GM18499 (cell line): ENCODE measurements at regions not wholly inside any gene's neighbourhood (a gene's known extent, or its start where the extent isn't known, plus 50 kb on each side); places are given as distances from the start of the nearest gene placed in this dataset.

Experiments used
- ATAC-seq: cut with Tn5 transposase; IDR thresholded peaks from one replicate; pipeline ENCODE4 v1.9.1; 2021; ENCODE audit warnings: moderate number of reproducible peaks; ENCODE audit not compliant: insufficient read depth, unreplicated experiment

DNA sequence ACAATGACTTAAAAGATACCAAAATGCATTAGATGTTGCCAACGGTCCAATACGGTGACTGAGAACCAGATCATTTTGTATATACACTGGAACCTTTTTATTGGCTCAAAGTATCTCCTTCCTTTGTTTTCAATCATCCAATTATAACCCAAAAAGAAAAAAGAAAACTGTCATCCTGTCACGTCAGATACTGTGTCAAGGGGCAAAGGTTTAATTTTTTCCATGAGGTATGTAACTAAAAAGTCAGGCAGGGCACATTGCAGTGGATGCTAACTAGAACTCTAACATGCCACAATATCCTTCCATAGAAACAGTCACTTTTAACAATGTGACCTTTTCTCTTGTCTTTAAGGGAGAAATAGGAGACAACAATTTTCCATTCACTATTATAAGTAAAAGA lies 267.6 kb upstream of the NEBL start:
- no peak for ATAC-seq

DNA sequence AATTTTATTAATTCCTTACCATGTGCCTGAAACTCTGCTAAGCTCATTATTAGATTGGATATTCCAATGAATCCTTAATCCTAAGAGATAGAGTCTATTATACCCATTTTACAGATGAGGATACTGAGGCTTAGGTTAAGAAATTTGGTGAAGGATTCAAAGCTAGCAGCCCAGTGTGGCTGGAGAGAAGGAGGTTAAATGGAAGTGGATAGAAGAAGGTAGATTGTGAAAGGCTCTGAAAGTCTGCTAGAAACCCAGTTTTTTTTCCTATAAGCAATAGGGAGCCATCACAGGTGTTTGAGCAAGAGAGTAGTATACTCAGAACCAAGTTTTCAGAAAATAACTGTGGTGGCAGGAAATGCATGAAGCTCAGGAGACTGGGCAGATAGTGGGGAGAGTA lies 265.8 kb upstream of the NEBL start:
- no peak for ATAC-seq

DNA sequence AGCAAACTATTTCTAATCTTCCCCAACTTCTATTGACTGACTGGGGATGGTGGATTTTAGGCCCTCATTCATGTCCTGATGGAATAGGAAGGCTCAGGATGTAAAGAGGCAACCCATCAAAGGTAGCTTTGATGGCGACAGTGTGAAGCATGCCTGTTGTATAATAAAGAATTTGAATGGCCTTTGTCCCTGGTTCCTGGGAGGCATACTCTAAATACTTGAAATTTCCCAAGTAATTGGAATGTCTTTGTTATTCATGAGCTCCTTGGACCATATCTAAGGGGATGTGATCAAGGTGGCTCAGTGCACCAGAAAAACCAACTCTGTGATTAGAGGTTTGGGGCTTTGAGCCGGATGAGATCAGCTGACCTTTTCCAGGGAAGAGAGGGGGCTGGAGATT lies 264.5 kb upstream of the NEBL start:
- no peak for ATAC-seq

DNA sequence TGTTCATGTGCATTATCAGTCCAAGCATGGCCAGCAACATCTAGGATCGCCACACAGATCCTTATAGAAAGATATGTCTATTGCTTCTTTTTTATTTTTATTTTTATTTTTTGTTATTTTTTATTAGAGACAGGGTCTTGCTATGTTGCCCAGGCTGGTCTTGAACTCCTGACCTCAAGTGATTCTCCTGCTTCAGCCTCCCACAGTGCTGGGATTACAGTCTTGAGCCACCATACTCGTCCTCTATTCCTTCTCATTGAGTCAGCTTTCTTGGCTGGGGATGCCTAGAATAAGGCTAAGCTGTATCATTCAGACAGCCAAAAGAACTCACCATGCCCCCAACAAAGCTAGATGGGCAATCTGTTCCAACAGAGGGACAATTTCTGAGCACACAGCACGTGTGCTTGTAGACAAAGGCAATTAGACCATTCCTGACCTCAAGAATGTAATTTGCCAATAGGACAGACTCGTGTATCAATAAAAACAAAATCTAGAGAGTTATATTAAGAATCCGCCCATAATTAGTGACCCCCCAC lies 264.0 kb upstream of the NEBL start:
- no peak for ATAC-seq

DNA sequence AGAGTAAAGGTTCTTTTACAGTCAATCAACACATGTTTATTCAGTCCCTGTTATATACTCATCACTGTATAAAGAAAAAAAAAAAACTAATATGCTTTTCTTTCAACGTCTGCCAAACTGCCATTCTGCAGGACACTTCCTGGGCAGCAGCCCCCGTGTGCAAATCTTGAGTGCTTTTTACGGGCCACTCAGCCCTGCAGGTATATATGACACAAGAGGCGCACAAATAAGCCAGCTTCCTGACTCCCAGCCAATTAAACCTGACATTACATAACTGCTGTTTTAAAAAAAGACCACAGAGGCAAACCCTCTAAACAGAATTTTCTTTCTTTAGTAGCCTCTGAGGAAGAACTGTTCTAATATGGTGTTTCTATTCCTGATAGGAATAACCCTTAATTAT lies 263.0 kb upstream of the NEBL start:
- no peak for ATAC-seq

DNA sequence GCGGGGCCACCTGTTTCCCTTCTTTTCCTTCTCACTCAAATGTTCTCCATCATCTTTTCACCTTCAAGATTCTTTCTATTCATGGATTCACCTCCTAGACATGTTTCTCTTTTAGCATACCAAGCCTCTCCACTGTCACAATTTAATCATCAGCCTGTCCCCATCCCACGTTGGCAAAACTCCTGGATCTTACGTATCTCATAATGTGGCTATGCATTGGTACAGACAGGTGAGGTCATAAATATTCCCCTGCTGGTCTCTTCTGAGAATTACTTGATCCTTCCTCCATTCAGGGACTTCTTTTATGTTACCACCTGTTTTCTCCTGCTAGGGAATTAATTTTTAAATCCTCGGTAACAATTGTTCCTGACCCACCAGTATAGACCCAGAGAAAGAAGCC lies 262.6 kb upstream of the NEBL start:
- ATAC-seq = no peak

DNA sequence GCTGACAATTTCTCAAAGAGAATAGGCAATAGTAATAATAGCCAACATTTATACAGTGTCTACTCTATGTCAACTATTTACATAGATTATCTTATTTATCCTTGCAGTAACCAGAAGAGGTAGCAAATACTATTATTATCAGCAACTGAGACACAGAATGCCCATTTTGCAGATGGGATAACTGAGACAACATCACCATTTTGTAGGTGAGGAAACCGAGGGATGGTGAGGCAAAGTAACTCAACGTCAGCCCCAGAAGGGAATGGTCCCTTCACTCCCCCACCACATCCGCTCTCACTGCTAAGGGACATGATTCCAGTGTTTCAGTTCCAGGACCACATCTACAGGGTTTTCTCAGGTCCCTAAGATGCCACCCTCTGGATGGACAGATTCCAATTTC lies 261.2 kb upstream of the NEBL start:
- no peak for ATAC-seq

DNA sequence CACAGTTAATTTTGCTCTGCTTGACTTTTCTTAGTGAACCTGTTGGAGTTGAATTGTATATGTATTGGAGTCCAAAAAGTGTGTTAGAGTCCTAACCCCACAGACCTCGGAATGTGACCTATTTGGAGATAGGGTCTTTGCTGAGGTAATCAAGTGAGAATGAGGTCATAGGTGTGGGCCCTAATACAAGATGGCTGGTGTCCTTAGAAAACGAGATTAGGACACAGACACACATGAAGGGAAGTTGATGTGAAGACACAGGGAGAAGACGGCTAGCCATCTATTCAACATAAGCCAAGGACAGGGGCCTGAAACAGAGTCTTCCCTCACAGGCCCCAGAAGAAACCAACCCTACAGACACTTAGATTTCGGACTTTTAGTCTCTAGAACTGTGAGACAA lies 260.6 kb upstream of the NEBL start:
- no peak for ATAC-seq

DNA sequence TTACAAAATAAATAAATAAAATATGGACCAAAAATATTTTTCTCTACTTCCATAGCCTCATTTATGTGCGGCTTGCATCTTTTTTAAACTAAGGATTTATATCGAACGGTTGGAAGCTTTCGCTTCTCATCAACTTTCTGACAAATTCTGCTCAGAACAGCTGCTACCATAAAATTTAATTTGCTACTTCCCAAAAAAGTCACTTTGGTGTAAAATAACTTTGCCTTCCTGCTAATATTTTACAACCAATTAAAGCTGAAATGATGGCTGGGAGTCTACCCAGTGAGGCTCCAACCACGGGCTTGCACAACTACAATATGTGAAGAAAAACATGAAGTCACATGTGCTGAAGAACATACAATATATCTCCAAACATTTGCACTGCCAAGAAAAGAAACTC lies 253.1 kb upstream of the NEBL start:
- ATAC-seq = no peak

DNA sequence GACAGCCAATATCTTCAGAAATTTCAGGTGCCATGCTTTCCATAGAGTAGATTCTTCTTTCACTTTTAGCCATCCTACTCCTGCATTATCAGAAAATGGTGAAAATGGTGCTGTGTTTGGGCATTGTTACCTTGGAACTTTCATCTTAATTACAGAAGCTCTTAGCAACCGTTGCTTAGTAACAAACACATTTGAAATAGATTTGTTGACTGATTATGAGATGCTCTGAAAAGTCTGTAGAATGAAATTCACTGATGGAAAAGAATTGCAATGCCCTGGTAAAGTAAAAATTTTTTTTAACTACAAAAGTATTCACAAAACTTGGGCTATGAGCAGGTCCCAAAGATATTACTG lies 249.3 kb upstream of the NEBL start:
- ATAC-seq = no peak

DNA sequence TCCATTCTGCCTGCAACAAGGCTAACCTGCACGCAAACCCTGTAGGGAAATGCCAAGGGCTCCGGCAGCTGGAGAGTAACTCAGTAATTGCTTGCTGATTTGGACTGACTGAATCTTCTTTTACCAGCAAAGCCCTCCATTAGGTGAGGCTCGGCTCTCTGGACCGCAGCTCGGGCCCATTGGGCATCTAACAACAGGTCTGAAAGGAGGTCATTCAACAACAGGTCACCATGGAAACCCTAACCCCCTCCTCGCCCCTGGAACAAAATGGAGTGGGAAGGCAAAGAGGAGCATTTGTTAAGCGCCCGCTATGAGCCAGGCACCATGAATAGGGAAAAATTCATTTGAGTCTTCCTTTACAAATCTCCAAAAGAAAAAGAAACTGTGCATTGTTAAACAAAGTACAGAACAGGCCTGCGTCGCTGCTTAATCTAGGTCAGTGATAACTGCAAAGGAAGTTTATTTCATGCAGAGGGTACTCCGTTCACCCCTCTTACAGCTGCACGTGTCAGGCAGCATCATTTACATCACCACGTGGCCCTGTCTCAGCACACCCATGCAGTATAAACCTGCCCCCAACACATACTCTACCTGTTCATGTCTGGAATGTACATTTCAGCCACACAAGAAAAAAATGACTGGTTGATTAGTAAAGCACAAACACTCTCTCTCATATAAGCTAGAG lies 248.8 kb upstream of the NEBL start:
- no peak for ATAC-seq

DNA sequence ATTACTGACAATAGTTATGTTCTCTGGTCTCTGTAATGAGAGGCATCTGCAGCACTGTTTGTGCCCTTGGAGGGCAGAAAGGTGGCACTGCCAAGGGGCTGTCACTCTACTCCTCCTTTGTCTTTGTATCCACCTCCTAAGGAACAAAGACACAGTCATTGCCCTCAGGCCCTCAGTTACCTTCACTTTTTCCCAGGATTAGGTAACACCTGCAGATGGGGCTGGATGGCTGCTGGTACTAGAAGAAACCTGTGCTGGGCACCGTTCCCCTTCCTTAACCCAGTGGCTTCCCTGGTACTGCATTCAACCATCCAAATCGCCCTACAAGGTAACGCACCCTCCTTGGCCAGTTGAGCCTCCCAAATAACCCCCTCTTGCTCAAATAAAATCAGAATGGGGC lies 246.9 kb upstream of the NEBL start:
- ATAC-seq = no peak

DNA sequence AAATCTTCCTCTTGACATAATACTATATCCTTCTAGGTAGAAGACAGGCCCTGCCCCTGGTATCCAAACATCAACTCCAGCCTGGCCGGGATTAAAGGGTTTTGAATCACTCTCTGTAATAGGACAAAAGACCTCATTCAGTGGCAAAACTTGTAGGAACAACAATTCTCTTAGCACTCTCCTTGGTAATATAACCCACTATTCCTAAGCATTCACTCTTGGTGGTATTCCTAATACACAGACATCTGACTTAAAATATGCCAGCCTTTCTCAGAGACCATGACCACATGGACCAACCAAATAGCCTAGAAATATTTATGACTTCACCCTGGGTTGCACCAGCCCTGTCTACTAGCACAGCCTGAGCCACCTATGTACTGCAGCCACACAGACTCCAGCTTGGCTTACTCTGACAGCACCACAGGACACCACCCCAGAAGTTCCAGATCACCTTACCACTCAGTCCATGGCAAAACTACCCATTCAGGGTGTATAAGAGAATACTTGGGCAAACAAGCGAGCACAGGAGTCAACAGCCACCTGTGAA lies 244.9 kb upstream of the NEBL start:
- no peak for ATAC-seq

DNA sequence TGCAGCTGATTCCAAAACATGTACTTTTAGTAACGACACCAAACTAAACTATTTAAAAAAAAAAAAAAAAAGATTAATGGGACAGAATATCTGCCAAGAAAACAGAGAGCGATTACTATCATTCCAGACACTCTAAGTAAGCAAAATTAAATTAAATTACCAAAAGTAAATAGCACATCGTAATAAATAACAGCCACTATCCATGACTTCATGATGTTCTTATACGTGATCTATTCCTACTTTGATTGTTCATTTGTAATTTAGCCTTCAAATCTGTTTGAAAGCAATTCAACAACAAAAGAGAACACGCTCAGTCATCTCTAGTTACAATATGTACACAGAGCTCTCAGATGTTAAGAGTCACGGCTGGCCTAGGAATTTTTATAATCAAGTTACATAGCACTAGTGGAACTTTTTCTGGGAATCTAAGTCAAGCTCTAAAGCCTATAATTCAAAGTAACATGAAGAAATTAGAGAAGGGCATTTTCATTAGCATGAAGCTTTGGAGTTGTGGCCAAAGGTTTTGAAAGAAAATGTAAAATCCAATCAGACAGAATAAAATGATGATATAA lies 241.7 kb upstream of the NEBL start:
- no peak for ATAC-seq

DNA sequence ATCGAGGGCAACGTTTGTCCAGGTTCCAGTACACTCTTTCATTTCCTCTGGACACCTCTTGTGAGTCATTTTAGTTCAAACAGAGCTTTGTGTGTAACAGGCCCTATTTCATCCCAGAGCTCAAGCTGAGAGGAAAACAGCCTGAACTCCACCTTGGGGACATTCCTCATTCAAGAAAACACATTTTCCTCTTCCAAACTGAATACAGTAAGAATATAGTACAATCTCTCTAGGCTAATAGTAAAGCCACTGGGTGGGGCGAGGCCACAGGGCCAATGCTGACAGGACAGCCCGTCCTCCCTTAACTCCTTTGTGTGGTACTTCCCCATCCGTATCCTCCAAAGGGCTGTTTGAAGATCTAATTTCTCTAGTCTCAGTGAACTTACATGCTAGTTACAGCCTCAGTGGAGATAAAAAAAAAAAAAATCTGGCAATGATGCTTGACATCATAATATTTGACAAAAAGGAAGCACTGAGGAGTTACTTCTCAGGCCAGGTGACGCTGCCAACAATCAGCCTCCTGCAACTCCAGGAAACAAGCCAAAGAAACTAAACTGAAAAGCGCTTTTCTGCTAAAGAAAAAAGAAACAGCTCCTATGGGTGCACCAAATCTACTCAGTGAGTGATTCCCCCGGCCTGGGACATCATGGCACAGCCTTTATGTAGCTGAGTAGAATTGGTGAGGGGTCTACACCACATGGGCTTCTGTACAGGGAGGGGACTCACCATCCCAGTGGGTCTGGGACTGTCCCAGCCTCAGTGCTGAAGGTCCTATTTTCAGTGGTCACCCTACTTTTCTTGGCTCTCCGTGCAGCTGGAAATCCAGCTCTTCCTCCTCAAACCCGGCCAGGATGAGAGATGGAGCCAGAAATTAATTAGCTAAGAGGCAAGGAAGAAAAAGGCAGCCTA lies 238.2 kb upstream of the NEBL start:
- no peak for ATAC-seq

DNA sequence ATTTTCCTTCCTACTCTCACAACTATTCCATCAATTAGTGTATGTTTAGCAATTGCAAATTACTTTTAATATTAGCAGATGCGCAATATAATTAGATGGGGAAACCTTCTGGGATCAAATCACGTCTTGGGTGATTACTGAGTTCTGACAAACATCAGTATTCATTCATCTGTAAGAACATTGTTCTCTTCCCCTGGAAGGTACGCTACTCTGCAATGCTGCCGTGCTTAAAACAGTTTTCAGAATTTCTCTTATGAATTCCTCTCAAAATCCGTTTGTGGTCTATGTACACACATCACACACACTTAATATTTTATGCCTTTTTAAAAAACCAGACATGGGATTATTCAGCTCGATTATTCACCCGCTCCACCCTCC lies 237.5 kb upstream of the NEBL start:
- no peak for ATAC-seq

DNA sequence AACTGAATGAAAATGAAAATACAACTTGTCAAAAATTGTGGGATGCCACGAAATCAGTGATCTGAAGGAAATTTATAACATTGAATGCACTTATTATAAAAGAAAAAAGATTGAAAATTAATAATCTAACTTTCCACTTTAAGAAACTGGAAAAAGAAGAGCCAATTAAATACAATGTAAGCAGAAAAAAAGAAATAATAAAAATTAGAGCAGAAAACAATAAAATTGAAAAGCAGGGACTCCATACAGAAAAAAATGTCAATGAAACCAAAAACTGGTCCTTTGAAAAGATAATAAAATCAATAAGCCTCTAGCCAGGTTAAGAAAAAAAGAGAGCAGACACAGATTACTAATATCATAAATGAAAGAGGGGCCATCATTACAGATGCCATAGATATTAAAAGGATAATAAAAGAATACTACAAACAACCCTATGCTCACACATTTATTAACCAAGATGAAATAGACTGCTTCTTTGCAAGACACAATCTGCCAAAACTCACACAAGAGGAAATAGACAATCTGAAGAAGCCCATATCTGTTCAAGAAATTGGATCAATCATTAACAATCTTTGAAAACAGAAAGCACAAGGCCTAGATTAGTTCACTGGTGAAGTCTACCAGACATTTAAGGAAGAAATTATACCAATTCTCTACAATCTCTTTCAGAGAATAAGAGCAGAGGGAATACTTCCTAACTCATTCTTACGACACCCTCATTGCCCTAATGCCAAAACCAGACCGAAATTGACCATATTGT lies 233.8 kb upstream of the NEBL start:
- ATAC-seq = no peak

DNA sequence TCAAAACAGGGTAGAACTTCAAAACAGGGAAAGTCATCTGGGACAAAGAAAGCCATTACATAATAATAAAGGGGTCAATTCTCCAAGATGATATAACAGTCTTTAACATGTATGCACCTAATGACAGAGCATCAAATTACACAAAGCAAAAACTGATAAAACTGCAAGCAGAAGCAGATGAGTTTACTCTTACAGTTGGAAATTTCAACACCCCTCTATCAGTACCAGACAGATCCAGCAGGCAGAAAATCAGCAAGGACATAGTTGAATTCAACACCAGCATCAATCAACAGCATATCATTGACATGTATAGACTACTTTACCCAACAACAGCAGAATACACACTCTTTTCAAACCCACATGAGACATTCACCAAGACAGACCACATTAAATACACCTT lies 233.0 kb upstream of the NEBL start:
- no peak for ATAC-seq

DNA sequence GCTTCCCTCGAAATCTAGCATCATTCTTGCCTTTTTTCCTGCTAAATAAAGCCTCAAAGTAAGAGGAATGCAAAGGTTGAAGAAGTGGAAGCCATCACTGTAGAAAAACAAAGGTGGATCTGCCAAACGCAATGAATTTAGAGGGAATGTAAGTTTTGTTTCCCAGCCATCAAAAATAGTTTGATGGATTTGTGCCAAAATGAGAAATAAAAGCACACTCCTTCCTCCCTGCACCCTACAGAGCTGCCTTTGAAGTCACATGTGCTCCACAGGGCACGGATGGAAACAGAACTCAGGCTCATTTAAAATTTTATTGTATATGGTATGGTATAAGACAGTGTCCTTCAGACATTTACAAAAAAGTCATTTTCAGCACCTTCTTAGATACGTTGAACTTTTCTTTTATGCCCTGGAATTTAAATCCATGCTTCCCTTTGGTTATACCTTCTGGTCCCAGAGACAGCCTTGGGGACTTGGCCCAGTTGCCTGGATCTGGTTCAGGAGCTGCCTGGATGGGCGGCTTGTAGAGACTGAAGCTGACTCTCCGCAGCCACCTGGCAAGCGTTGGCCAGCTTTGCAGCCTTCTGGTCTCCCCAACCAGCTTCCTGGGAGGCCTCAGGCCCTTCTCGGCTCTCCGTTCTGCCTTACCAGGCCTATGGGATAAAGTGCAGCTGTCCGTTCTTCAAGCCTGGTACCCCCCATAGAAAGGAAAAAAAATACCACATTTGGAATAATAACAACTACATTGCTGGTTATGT lies 228.5 kb upstream of the NEBL start:
- ATAC-seq = no peak

DNA sequence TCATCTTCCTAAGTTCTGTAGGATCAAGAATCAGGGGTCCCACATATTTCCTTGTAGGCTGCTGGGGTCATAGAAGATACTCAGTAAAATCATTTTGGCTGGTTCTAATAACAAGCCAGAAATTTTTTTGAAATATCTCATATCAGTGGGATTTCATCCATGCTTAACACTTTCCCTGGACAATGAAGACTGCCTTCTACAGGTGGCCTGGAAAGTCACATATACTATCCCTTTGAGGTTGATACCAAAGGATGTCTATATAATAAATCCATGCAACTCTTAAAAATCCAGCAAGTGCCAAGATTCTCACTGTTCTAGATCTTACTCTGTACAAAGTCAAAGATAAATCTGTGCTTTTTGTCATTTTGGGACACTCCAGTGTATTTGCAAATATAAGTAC lies 225.8 kb upstream of the NEBL start:
- ATAC-seq = no peak
